ENCODE measurements at regions not wholly inside any gene's neighbourhood (a gene's known extent, or its start where the extent isn't known, plus 50 kb on each side); places are given as distances from the start of the nearest gene placed in this dataset.
A peak's percentile ranks its signal among the peaks of the same experiment; 100 is the strongest.

DNA sequence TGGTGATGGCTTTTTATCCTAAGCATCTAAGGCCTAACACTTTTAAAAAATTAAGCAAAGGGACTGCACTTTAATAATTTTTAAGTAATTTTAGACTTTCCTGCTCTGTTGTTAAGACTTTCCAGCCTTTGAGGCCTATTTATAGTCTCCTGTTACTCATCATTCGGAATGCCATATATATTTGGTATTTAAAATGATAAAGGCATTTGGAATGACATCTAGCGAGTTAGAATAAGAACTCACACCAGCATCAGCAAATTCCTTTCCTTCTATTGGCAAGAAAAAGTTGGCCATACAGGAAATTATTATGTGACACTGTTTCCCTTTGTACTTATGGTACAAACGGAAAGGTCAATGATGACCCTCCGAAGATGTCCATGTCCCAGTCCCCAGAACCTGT is 88.1 kb upstream of the STMND1 start:
- no peaks in the 10 kb centered on the region for H3K36me3 ChIP-seq (ENCODE audit: insufficient read depth, low read length)
- no peak overlapping the region for H3K27ac ChIP-seq (ENCODE audit: low read length)
- H3K9ac ChIP-seq (ENCODE audit: low read length) = no peak overlapping the region
- H3K9me3 ChIP-seq (ENCODE audit: low read length) = no peaks in the 10 kb centered on the region
- no peak overlapping the region for H3K4me2 ChIP-seq (ENCODE audit: low read length)
- H3K27me3 ChIP-seq (ENCODE audit: insufficient read depth, low read depth, low read length) = no peaks in the 10 kb centered on the region
- no peaks in the 10 kb centered on the region for H3F3A ChIP-seq (ENCODE audit: insufficient read depth, low read length, poor library complexity, severe bottlenecking)
- H4K20me1 ChIP-seq (ENCODE audit: insufficient read depth) = no peaks in the 10 kb centered on the region
- TF ChIP-seq EZH2 (IDR thresholded peaks at IDR 0.05; ENCODE audit: borderline replicate concordance, insufficient read depth, low read length, poor library complexity, severe bottlenecking) (no peak), SMC3 (conservative IDR thresholded peaks at IDR 0.05; ENCODE audit: poor library complexity) (no peak), RAD21 (conservative IDR thresholded peaks at IDR 0.05) (no peak), CTCF (IDR thresholded peaks at IDR 0.05; ENCODE audit: poor library complexity, severe bottlenecking) (no peak), REST (IDR thresholded peaks at IDR 0.05; ENCODE audit: borderline replicate concordance) (no peak), TAF1 (IDR thresholded peaks at IDR 0.05; ENCODE audit: low read depth) (no peak), POLR2AphosphoS5 (IDR thresholded peaks at IDR 0.05) (no peak), MXI1 (conservative IDR thresholded peaks at IDR 0.05; ENCODE audit: poor library complexity, severe bottlenecking) (no peak), EP300 (conservative IDR thresholded peaks at IDR 0.05; ENCODE audit: poor library complexity, severe bottlenecking) (no peak)
- no peaks in the 10 kb centered on the region for H3K79me2 ChIP-seq (replicated peaks; ENCODE audit: insufficient read depth, low read length)
- no peak overlapping the region for H3K4me3 ChIP-seq (ENCODE audit: low read length)
- no peak overlapping the region for H2AFZ ChIP-seq (ENCODE audit: low read depth, low read length)
- no peaks in the 10 kb centered on the region for H3K9me2 ChIP-seq (ENCODE audit: insufficient read depth, low read length)

- Histone ChIP-seq H4K20me1 (ENCODE audit: insufficient read depth) (no peaks in the 10 kb centered on the region), H3F3A (ENCODE audit: insufficient read depth, low read length, poor library complexity, severe bottlenecking) (no peaks in the 10 kb centered on the region), H2AFZ (ENCODE audit: low read depth, low read length) (no peak overlapping the region), H3K9me3 (ENCODE audit: low read length) (no peaks in the 10 kb centered on the region), H3K4me3 (ENCODE audit: low read length) (no peak overlapping the region), H3K27me3 (ENCODE audit: insufficient read depth, low read depth, low read length) (no peaks in the 10 kb centered on the region), H3K9ac (ENCODE audit: low read length) (peak overlapping the region; percentile 10), H3K79me2 (replicated peaks; ENCODE audit: insufficient read depth, low read length) (no peaks in the 10 kb centered on the region), H3K27ac (ENCODE audit: low read length) (peak overlapping the region; percentile 21), H3K36me3 (ENCODE audit: insufficient read depth, low read length) (no peaks in the 10 kb centered on the region), H3K9me2 (ENCODE audit: insufficient read depth, low read length) (no peaks in the 10 kb centered on the region), H3K4me2 (ENCODE audit: low read length) (no peak overlapping the region)
- peak; percentile 96 for TF ChIP-seq REST (IDR thresholded peaks at IDR 0.05; ENCODE audit: borderline replicate concordance)
- TF ChIP-seq POLR2AphosphoS5 (IDR thresholded peaks at IDR 0.05) = peak; percentile 49
- TF ChIP-seq MXI1 (conservative IDR thresholded peaks at IDR 0.05; ENCODE audit: poor library complexity, severe bottlenecking) = no peak
- peak; percentile 20 for TF ChIP-seq RAD21 (conservative IDR thresholded peaks at IDR 0.05)
- TF ChIP-seq EZH2 (IDR thresholded peaks at IDR 0.05; ENCODE audit: borderline replicate concordance, insufficient read depth, low read length, poor library complexity, severe bottlenecking) = no peak
- peak; percentile 33 for TF ChIP-seq CTCF (IDR thresholded peaks at IDR 0.05; ENCODE audit: poor library complexity, severe bottlenecking)
Observed at GRCh38 chr6:17012421-17013225, 89.2 kb upstream of the STMND1 start.
